HEK293 (cell line): ENCODE measurements at regions not wholly inside any gene's neighbourhood (a gene's known extent, or its start where the extent isn't known, plus 50 kb on each side); places are given as distances from the start of the nearest gene placed in this dataset.

Experiments used
- CTCF ChIP-seq: fragments of 450-650 bp; formaldehyde crosslinking; IDR thresholded peaks from 2 replicates; pipeline ENCODE4 v1.5.1; 2016; ENCODE audit warnings: missing biosample characterization, missing genetic modification characterization
- PBX3 ChIP-seq: sonication (generic); formaldehyde crosslinking; IDR thresholded peaks from 2 replicates; pipeline ENCODE4 v1.8.1; 2022; ENCODE audit warnings: mild to moderate bottlenecking, moderate library complexity, missing genetic modification reagents
- REST ChIP-seq: fragments of 450-650 bp; formaldehyde crosslinking; IDR thresholded peaks from 2 replicates; pipeline ENCODE4 v1.5.1; 2016; ENCODE audit warnings: missing biosample characterization, missing genetic modification characterization
- ZBTB26 ChIP-seq: fragments of 450-650 bp; formaldehyde crosslinking; optimal IDR thresholded peaks from 2 replicates; pipeline ENCODE3; 2016; ENCODE audit warnings: missing biosample characterization, mild to moderate bottlenecking, missing genetic modification characterization
- ZNF398 ChIP-seq: fragments of 450-650 bp; formaldehyde crosslinking; IDR thresholded peaks from 2 replicates; pipeline ENCODE4 v1.5.1; 2017; ENCODE audit warnings: missing biosample characterization, missing genetic modification characterization

GRCh38 chr14:80446356-80446755 is 235.1 kb upstream of the DIO2 start:
- TF ChIP-seq ZBTB26 (no peak), CTCF (tag by site-specific recombination) (no peak), ZNF398 (tag by site-specific recombination) (no peak), REST (tag by site-specific recombination) (no peak), PBX3 (no peak)
